ENCODE measurements at regions not wholly inside any gene's neighbourhood (a gene's known extent, or its start where the extent isn't known, plus 50 kb on each side); places are given as distances from the start of the nearest gene placed in this dataset.

GRCh38 chr2:191783416-191783815, 63.5 kb downstream of the CAVIN2 start:
- Histone ChIP-seq H3K9me3 (ENCODE audit: control insufficient read depth in 3 of 3, low read length in 3 of 3) (no peaks in the 10 kb centered on the region), H3K4me3 (ENCODE audit: low read length in 3 of 3) (no peak overlapping the region), H3K36me3 (ENCODE audit: control insufficient read depth in 3 of 3, insufficient read depth in 3 of 3, low read length in 3 of 3) (no peaks in the 10 kb centered on the region), H3K4me1 (ENCODE audit: control insufficient read depth in 3 of 3, insufficient read depth in 3 of 3, low read length in 3 of 3) (no peaks in the 10 kb centered on the region), H3K27ac (ENCODE audit: low read depth, low read length) (no peak overlapping the region), H3K9ac (ENCODE audit: low read depth in 1 of 3, low read length in 3 of 3) (no peak overlapping the region), H3K27me3 (ENCODE audit: control insufficient read depth in 3 of 3, insufficient read depth in 3 of 3, low read length in 3 of 3) (no peaks in the 10 kb centered on the region)

Data from skeletal muscle tissue (tissue), 3 donors.